GM19455 (cell line): ENCODE measurements at regions not wholly inside any gene's neighbourhood (a gene's known extent, or its start where the extent isn't known, plus 50 kb on each side); places are given as distances from the start of the nearest gene placed in this dataset.
"Not testable (repeated sequence)": the region's sequence is repeated elsewhere in the genome, so short reads cannot be mapped to it uniquely, and the experiment has no call there.

Experiments used
- ATAC-seq: cut with Tn5 transposase; IDR thresholded peaks from one replicate; pipeline ENCODE4 v1.9.1; 2021; ENCODE audit not compliant: unreplicated experiment

DNA sequence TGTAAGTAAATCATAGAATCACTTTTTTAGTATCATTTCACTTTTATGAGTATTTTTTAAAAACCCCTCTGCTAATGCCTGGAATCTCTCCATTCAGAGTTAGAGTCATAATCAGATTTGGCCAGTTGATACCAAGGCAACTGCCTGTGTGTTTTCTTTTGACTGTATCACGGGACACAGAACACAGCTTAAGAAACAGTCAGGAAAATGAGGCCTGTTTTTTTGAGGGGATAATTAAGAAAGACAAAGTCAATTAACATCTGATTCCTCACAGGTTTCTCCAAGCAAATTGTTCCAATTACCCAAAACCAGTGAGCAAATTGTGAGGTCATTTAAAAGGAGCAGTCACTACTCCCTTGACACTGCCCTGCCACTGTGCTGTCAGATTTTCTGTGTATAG, 944.5 kb upstream of the SOX9 start:
- ATAC-seq: no peak

DNA sequence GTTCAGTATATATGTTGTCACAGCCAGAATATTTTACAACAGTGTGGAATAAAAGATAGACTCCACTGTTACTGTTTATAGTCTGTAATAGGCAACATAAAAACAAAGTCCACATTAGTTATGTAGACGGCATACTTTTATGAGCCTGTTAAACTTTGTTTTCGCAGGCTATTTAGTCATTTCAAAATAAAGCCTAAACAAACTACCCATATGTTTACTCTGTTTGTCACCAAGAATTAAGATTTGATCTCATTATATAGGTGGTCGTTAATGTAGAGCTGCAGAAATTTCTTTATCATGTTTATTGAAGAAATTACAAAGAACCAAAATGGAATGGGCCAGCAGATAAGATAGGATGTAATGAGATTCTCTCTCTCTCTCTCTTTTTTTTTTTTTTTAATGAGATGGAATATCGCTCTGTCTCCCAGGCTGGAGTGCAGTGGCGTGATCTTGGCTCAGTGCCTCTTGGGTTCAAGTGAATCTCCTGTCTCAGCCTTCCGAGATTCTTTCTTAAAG, 943.8 kb upstream of the SOX9 start:
- ATAC-seq: no peak

DNA sequence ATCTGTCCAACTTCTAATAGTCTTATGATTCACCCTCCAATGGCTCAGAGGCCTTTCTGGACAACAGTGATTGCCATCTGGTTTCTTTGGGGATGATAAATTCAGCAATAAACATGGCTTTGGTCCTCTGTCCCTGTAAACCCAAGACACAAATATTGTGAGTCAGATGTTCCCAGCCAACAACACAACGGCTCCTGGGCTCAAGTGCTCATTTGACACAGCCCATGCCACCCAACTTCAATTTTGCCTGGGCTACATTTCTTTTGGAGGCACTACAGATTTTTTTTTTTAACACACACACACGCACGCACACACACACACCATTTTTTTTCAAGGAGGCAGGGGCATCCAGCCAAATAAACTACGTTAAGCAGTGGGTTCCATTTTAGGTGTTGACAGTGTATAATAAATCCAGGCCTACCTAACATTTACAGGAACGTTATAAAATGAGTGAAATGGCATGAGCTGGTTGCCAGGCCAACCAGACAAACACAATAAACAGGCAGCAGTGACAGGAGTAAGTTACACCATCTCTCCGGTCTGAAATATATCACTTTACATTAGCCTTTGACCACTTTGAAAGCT, 939.9 kb upstream of the SOX9 start:
- ATAC-seq: no peak

DNA sequence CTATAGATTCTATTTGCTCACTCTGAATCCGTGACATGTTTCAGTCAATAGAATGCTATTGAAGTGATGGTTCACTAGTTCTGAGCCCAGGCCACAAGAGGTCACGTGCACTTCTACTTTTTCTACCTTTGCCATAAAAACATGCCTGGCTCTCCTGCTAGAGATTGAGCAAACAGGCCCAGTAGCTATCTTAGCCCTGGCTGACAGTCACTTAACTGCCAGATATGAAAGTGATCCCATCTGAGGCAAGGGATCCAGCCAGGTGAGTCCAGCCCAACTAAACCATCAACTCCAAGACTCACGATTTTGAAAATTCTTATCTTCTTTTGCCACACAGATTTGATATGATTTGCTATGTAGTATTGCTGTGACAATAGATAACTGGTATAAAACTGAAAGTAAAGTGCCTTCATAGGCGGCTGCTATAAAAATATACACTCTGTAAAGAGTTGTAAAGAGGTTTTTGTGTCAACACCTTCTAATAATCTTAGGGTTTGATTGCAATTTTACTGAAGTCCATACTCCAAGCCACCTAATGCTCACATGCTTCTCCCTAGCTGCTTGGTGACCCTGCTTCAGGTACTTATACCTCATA, 937.7 kb upstream of the SOX9 start:
- ATAC-seq: no peak

DNA sequence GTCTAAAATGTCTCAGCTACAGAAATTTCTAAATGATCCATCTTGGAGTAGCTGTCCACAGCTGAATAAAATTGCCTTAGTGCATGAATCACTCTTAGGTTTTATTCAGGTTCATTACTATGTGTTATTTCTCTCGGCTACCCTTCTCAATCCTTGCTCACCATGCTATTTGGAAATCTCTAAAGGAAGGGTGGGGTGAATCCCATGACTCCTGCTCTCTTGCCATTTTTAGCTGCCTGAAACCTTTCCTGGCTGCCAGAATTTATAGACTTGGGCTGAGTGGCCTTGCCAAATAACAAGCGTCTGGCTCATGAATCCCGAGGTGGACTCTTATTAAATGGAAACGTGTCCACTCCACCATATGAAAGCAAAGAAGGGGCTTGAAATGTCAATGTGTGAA, 936.1 kb upstream of the SOX9 start:
- no peak for ATAC-seq

DNA sequence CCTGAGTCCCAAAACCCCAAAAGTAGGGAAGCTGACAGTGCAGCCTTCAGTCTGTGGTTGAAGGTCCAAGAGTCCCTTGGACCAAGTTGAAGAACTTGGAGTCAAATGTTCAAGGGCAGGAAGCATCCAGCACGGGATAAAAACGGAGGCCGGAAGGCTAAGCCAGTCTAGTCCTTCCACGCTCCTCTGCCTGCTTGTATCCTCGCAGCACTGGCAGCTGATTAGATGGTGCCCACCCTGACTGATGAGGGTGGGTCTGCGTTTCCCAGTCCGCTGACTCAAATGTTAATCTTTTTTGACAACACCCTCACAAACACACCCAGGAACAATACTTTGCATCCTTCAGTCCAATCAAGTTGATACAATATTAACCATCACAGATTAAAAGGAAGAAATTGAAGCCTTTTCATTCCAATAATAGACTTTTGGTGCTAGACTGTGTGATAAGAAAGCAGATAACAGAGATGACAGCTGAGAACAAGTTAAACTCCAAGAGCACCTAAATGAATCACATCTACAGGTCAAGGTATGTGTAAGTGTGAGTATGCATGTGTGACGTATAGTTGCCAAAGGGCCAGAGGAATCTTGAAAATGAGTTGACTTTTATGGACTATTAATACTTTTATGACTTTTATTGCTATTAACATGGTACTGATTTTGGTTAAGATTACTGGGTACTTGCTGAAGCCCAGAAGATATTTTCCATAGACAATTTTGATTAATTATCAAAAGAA, 933.5 kb upstream of the SOX9 start:
- ATAC-seq: no peak

DNA sequence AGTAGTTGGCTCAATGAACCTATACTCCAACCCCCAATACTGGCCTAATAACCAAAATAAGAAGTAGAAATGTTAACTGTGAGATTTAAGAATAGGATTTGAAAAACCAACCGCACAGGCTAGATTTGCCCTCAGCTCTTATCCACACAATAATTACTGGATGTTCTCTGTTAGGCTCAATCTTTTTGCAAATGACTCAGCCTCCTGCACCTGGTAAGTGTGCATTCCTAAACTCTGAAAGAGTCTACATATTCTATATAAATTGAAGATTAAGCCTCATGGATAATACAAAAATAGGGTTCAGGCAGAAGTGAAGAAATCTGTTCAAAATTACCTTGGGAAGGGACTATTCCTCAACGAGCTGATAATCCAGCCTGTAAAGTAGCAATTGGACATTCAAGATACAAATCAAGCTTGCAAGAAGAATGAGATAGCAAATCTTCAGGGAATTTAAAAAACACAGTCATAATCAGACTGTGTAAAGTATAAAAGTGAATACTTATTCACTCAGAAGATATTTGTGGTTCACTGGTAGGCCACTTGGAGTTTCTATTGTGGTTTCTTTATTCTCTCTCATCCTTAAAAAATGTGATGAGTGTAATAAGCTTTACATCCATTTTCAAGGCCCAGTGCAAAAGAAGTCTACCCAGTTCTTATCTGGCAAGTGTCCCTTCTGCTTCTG, 931.9 kb upstream of the SOX9 start:
- ATAC-seq: no peak

DNA sequence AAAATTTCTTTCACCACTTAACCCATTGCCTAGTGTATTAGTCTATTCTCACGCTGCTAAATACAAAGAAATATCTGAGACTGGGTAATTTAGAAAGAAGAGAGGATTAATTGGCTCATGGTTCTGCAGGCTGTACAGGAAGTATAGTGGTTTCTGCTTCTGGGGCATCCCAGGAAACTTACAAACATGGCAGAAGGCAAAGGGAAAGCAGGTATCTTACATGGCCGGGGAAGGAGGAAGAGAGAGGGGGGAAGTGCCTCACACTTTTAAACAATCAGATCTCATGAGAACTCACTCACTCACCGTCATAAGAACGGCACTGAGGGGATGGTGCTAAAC, 931.4 kb upstream of the SOX9 start:
- ATAC-seq: no peak

DNA sequence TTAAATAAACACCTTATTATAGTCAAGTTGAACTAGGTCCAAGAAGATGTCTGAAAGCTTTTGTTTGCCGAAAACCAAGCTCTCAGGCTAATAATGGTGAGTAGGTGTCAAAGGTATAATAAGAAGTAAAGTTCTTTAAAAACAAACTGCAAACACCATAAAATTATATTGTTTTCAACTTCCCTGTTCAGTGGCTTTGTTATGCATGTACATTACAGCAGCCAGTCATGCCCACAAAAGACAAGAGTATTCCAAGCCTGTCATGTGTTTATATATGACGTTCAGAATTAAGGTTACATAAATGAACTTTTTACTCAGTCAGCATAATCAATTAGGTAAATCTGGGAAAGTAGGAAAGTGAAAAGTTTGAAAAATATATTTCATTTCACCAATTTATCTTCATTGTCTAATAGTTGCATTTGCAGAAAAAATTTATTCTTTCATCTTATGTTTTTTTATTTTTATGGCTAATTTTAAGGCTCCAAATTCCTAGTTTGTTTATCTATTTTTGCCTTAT, 928.7 kb upstream of the SOX9 start:
- ATAC-seq: no peak

DNA sequence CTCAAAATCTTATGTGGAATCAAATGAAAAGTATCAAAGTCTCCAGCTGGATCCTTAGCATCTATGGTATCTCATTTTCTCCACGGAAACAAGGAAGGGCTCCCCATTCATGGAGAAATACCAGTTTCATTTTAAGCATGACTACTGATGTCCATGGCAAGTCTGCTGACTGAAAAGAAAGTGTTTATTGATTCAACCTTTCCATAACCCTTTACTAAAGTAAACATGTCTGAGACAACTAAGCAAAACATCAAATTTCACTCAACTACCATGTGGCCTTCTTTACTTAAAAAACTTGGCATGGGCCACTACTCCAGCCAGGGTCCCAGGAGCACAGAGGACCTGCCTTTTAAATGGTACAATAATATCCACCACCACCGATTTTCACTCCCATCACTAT, 928.0 kb upstream of the SOX9 start:
- no peak for ATAC-seq

DNA sequence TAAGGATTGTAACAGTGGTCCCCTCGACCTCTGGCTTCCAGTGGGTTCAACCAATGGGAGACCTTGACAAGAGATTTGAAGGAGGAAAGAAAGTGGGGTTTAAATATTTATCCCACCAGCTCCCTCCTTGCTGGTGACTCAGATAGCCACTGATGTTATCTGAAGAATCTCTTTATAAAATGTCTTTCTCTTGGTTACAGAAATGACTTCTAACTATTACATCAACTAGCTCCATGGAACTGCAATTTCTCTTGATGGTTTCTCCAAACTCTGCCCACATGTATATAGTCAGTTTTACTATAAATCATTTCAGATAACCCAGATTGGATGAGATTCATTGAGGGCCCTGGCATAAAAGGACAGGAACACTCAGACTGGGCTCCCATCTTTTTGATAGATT, 920.2 kb upstream of the SOX9 start:
- ATAC-seq: no peak

DNA sequence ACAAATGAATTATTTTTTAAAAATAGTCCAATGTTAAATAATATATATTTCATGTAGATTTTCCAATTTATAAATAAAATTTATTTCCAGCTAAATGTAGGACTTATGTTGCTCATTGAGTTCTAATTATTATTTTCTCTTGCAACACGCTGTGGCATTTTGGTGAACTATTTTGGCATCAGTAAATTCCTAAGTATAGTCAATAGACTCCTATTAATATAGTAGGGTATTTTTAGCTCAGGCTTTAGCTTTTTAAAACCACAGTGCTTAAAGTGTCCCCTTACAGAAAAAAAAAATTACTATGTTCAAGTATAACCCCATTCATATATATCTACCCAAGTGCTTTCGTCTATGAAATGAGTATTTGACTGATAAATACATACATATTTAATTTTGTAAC, 919.2 kb upstream of the SOX9 start:
- ATAC-seq: no peak

DNA sequence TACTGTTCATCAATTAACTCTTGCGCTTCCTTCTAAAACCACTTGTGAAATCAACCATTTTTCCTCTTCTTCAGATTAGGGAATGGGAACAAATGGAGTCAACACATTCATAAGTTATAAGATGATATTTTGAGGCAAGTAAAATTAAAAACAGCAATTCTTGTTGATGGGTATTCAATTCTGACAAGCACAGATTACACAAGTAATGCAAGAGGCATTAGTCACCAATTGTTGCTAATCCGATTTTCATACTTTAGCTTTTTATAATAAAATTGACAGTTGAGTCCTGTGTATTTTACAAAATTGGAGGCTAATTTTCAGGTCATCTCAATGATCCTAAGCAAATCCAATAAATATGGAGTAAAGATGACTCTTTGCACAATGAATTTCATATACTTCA, 918.4 kb upstream of the SOX9 start:
- no peak for ATAC-seq

DNA sequence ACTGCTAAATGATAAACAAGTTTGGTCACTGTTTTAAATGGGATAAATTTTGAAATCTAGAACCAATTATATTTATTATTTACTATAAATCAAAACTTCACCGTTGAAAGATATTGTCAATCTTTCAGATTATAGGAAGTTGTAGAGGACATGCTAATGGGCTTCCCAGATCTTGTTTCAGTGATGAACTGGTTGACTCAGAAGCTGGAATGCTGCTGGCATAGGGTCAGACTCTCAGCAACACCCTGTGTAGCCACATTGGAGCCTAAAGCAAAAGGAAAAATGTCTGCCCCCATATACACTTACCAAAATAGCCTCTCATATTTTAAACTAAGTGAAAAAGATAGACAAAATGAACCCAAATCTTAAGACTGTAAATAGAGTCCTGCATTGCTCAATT, 916.9 kb upstream of the SOX9 start:
- no peak for ATAC-seq

DNA sequence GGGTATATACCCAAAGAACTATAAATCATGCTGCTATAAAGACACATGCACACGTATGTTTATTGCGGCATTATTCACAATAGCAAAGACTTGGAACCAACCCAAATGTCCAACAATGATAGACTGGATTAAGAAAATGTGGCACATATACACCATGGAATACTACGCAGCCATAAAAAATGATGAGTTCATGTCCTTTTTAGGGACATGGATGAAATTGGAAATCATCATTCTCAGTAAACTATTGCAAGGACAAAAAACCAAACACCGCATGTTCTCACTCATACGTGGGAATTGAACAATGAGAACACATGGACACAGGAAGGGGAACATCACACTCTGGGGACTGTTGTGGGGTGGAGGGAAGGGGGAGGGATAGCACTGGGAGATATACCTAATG, 914.9 kb upstream of the SOX9 start:
- not testable (repeated sequence) for ATAC-seq

DNA sequence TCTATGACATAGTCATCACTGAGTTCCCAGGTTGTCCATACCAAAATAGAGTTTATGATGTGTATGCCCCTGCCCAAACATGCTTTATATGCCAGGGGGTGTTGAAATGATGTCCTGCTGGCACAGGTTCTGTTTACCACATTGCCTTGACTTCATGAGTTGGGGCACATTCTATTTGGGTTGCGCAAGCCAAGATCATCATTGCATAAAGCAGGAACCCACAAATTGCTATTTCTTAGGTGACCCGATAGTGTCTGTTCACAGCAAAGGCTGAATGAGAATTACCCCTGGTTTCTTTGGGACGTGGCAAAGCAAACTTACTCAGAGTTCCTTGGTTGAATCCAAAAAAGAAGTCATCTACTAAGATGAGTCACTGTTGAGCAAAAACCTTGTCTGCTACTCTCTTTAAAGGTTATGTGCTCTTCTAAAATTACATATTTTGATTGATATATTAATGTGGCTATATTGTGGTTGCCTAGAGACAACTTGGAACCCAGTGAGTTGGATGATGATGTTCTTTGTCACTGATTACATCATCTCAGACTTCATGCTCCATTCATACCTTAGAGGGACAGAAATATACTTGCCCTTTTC, 912.6 kb upstream of the SOX9 start:
- ATAC-seq: no peak

DNA sequence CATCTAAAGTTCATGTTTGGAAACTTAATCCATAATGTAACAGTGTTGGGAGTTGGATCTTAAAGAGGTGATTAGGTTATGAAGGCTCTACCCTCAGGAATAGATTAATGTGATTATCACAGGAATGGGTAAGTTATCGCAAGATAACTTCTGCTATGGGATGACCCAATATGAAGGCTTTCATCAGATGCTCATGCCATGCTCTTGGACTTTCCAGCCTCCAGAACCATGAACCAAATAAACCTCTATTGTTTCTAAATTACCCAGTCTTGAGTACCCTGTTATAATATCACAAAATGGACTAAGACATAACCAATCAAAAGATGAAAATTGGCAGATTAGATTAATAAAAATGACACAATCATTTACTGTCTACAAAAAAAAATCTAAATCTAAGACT, 906.9 kb upstream of the SOX9 start:
- no peak for ATAC-seq

DNA sequence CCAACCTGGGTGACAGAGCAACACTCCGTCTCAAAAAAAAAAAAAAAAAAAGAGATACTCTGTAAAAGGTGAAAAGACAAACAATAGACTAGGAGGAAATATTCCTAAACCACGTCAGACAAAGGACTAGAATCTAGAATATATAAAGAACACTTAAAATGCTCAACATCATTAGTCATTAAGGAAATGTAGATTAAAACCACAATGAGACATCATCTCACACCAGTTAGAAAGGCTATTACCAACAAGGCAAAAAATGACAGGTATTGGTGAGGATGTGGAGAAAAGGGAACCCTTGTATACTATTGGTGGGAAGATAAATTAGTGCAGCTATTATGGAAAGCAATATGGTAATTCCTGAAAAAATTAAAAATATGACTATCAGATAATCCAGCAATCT, 903.1 kb upstream of the SOX9 start:
- no peak for ATAC-seq

DNA sequence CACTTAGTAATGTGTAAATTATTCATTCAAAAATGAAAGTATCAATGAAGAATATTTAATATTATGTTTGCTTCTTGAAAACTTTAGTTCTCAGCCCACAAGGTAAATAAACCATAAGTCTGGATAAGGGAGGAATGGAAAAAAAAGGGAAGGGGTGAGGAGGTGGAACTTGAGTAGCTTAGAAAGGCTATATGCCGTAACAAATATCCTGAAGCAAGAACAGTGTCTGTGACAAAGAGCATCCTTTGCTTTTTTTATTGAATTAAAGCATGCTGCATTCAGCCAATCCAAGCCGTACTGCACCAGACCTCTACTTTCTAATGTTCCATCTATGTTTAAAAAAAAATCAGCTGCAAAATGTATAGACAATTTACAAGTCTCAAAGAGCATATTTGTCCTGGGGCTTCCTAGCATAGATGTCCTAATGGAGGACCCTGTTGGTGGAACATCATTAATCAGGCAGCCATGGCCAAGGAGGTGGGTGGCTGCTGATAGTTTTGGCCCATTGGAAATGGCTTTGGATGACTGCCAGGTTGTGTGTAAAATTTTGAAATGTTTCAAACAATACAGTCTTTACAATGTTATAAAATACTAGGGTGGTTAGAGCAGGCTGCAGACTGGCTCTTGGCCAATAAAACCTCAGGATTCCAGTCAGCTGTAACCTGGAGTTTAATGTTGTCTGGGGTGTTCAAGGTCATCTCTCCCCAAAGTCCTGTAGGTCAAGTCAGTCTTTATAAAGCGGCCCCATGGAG, 895.8 kb upstream of the SOX9 start:
- ATAC-seq: no peak

DNA sequence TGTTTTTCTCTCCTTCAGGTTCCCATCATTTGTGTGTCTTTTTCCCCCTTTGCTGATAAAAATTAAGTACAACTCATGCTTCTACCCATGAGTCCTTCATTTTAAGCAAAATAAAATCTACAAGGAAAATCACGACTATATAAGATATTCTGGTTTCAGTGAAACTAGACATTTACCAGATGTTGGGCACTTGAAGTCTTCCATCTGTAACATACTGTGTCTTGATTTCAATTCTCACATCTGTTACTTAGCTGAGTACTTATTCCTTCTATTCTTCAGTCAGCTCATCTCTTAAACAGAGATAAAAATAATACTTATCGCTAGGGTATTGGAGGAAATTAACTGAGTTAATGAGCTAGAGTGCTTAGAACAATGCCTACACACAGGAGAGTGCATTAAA, 893.0 kb upstream of the SOX9 start:
- ATAC-seq: no peak

DNA sequence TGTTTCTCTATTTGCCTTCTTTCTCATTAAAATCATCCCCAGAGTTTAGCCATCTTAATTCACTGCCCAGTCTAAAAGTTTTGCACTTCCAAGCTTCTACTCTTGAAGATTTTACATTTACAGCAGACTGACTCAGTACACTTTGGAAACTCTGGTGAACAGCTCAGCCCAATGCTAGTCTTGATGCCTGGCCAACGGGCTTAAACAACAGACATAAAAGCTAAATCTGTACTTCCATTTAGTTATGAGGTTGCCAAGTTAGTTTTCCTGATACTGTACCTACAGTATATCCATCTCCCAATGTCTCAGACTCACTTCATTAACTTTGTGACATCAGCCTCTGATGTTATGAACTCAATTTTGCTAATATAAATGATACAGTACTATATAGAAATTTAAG, 891.8 kb upstream of the SOX9 start:
- no peak for ATAC-seq
